HAP-1 (cell line): ENCODE measurements at regions not wholly inside any gene's neighbourhood (a gene's known extent, or its start where the extent isn't known, plus 50 kb on each side); places are given as distances from the start of the nearest gene placed in this dataset.
A peak's percentile ranks its signal among the peaks of the same experiment; 100 is the strongest.
"Not testable (repeated sequence)": the region's sequence is repeated elsewhere in the genome, so short reads cannot be mapped to it uniquely, and the experiment has no call there.

Experiments
- DNase-seq, 2 experiments: peaks; one replicate each; pipeline ENCODE4 v3.0.0-alpha.2; 2016 to 2020; ENCODE audit warnings: low spot score in 2 of 2
- H3K27me3 ChIP-seq: fragments of 250-450 bp; sonication (Bioruptor Pico); 2 replicates; pipeline ENCODE4 v1.5.1; 2020; ENCODE audit warnings: low read depth, mild to moderate bottlenecking, moderate library complexity
- H3K36me3 ChIP-seq: fragments of 250-450 bp; sonication (Bioruptor Pico); replicated peaks from 2 replicates; pipeline ENCODE4 v1.5.1; 2020; ENCODE audit warnings: mild to moderate bottlenecking
- H3K4me1 ChIP-seq: fragments of 250-450 bp; sonication (Bioruptor Pico); 2 replicates; pipeline ENCODE4 v1.5.1; 2020; ENCODE audit warnings: mild to moderate bottlenecking
- H3K4me3 ChIP-seq: fragments of 250-450 bp; sonication (Bioruptor Pico); 2 replicates; pipeline ENCODE4 v1.5.1; 2020; ENCODE audit warnings: mild to moderate bottlenecking, moderate library complexity
- H3K9me3 ChIP-seq: fragments of 250-450 bp; sonication (Bioruptor Pico); 2 replicates; pipeline ENCODE4 v1.5.1; 2020; ENCODE audit warnings: mild to moderate bottlenecking, moderate library complexity
- in situ Hi-C: fragments of 300-500 bp; cut with MboI; formaldehyde crosslinking; loops from 3 replicates; pipeline ENCODE4 v1.14.3; 2020; ENCODE audit warnings: low sequenced_read_pairs, inconsistent platforms, mixed read lengths

DNA sequence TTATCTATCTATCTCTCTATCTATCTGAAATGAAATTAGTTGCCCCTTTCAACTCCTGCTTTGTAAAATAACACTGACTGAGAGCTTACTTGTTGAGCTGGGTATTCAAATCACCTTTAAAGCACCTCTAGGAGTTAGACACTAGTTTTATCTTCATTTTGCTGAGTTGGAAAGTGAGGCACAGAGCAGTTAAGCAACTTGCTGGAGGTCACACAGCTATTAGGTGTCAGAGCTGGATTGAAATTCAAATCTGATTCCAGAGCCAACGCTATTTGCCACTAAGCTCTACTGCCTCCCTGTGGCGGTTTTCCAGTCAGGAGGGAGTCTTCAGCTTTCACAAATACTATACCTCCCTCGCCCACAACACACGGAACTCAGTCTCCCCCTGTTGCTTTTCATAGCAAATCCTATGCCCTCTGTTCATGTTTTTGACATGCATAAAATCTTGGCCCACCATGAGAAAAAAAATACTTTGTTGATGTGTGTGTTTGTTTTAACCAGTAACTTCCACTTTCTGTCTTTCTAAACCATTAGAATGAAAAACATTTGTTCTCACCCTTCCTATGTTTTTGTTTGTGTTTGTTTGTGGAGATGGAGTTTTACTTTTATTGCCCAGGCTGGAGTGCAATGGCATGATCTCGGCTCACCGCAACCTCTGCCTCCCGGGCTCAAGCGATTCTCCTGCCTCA lies 74.8 kb upstream of the SMURF2 start:
- Histone ChIP-seq H3K36me3 (no peaks in the 10 kb centered on the region), H3K4me3 (no peak overlapping the region), H3K27me3 (no peaks in the 10 kb centered on the region), H3K9me3 (no peaks in the 10 kb centered on the region), H3K4me1 (no peaks in the 10 kb centered on the region)
- in situ Hi-C loops, result no loop called here
- peak in 1 of 2 experiments; percentile 57 for DNase-seq

DNA sequence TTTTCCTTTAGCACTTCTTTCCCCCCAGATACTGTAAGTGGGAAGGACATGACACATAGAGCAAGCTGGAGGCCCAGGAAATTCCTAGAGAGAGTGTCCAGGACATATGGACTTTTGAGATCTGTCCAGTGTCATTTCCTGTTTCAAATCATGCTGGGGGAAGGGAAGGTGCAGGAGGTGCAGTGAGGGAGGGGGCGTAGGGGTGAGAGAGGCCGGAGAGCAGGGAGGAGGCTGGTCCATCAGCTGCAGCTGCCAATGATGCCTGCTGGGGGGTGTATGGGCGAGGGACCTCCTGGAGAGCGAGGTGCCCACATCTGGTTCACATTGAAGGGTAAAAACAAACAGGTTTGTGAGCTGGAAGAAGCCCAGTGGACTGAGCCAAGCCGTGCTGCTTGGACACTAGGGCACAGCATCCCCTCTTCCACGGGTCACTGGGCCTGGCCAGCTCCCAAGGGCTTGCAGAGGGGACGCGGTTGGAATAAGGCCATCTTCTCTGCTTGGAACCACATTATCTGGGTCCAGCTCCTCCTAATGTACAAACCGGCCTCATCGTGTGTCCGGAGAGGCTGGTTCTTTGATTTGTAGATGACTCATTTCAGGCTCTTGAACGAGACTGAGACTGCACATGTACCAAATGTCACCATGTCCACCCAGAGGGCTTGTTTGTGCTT lies 70.4 kb upstream of the SMURF2 start:
- no peaks in the 10 kb centered on the region for H3K27me3 ChIP-seq
- H3K36me3 ChIP-seq, result no peaks in the 10 kb centered on the region
- H3K4me3 ChIP-seq, result no peak overlapping the region
- no peaks in the 10 kb centered on the region for H3K4me1 ChIP-seq
- in situ Hi-C loops, result no loop called here
- no peak for DNase-seq
- H3K9me3 ChIP-seq, result no peaks in the 10 kb centered on the region

DNA sequence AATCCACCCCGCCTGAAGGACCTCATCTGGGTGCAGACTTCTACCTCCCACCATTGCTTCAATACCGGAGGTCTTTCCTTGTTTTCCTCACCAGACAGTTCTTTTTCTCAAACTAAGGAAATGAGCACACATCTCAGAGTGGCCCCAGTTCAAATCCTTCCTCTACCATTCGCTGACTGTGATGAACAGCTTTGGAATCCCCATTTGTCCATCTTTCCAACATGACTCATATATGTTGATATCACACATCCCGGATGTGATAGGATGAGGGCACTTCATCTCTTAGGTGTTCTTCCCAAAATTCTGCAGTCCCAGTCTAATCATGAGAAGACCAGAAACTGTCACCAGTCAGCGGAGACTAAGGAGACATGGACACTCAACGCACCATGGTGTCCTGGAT lies 67.9 kb upstream of the SMURF2 start:
- H3K4me1 ChIP-seq, DNase-seq, H3K27me3 ChIP-seq, H3K9me3 ChIP-seq, H3K36me3 ChIP-seq, H3K4me3 ChIP-seq, in situ Hi-C loops: not testable (repeated sequence)

DNA sequence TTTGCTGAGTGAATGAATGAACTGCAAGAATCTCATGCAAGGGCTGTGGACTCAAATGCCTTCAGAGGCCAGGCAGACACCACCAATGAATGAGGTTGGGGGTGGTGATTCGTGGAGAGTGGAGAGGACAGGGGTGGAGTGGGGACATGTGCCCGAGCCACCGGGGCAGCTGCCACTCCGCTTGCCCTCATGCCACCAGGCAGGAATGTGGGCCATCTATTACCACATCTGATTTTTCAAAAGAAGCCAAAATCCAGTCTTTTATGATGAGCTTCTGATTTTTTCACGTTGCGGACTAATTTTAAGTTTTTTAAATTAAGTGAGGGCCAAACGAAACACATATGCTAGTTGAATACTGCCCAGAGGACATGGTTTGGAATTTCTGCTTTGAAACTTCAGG lies 67.1 kb upstream of the SMURF2 start:
- DNase-seq, result no peak
- Histone ChIP-seq H3K27me3 (no peaks in the 10 kb centered on the region), H3K4me1 (no peaks in the 10 kb centered on the region), H3K4me3 (no peak overlapping the region), H3K36me3 (no peaks in the 10 kb centered on the region), H3K9me3 (no peaks in the 10 kb centered on the region)
- in situ Hi-C loops, result no loop called here

DNA sequence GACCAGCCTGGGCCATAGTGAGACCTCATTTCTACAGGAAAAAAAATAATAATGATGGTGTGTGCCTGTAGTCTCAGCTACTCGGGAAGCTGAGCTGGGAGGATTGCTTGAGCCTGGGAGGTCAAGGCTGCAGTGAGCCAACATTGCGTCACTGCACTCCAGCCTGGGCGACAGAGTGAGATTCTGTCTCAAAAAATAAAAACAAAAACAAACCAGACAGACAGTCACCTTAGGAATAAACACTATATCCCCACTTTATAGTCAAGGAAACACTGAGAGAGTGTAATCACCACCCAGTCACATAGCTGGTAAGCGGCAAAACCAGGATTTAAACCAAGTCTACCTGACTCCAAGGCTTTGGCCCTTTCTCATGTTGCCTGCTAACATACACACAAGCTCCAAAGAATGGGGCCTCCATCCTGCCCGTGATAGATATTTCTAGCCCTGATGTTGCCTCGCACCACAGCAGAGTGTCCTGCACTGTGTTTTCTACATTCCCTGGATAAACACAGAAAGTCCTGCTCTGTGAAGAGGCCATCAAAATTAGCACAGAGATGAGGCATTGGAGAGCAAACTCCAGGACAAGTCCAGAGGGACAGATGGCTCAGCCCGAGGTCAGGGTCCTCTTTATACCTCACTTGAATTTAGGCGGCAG lies 66.1 kb upstream of the SMURF2 start:
- Histone ChIP-seq H3K4me3 (no peak overlapping the region), H3K4me1 (no peaks in the 10 kb centered on the region), H3K36me3 (no peaks in the 10 kb centered on the region), H3K27me3 (no peaks in the 10 kb centered on the region), H3K9me3 (no peaks in the 10 kb centered on the region)
- DNase-seq, result no peak
- in situ Hi-C loops, result no loop called here

DNA sequence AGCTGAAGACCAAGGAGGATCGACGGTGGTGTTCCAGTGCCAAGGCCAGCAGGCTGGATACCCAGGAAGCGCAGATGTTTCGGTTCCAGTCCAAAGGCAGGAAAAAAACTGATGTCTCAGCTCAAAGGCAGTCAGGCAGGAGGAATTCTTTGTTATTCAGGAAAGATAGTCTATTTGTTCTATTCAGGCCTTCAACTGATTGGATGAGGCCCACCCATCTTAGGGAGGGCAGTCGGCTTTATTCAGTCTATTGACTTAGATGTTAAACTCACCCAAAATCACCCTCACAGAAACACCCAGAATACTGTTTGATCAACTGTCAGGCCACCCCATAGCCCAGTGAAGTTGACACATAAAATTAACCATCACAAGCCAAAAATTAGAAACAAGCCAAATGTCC lies 63.9 kb upstream of the SMURF2 start:
- in situ Hi-C loops, H3K36me3 ChIP-seq, DNase-seq, H3K4me3 ChIP-seq, H3K4me1 ChIP-seq, H3K9me3 ChIP-seq, H3K27me3 ChIP-seq: not testable (repeated sequence)

DNA sequence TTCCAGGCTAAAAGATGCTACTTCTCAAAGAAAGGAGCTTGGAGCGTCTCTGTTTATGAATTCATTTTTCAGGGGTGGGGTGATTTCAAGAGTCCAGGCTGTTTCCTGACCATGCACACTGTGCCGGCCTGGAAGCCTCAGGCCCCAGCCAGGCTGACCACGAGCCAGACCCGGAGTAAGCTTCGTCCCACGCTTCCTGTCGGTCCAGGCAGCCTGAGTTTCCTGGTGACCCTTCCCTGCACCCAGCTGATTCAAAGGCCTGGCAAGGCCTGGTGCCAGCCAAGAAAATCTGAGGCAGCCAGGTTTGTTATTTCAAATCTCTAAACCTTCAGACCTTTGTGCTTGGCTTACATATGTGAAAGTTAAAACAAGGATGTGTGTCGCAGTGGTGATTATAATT lies 62.1 kb upstream of the SMURF2 start:
- H3K4me1 ChIP-seq, H3K36me3 ChIP-seq, H3K27me3 ChIP-seq, DNase-seq, H3K4me3 ChIP-seq, H3K9me3 ChIP-seq, in situ Hi-C loops: not testable (repeated sequence)

DNA sequence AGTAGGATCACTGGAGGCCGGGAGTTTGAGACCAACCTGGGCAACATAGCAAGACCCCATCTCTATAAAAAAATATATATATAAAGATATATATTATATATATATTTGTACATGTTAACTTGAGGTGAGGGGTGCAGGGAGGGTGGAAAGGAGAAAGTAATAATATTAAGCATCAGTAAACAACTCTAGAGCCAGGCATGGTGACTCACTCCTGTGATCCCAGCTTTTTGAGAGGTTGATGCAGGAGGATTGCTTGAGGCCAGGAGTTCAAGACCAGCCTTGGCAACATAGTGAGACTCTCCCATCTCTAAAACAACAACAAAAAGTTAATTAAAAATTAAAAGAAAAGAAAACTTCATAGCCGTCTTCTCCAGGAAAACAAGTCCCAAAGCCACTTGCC lies 61.7 kb upstream of the SMURF2 start:
- in situ Hi-C loops, result no loop called here
- no peak for DNase-seq
- no peaks in the 10 kb centered on the region for H3K4me1 ChIP-seq

DNA sequence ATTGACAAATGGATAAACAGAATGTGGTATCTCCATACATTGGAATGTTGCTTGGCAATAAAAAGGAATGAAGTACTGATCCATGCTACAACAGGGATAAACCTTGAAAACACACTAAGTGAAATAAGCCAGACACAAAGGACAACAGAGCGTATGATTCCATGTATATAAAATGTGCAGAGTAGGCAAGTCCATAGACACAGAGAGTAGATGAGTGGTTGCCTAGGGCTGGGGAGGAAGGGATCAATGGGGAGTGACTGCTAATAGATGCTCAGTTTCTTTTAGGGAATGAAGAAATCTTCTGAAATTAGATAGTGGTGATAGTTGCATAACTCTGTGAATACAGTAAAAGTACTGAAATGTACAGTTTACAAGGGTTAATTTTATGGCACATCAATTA lies 59.4 kb upstream of the SMURF2 start:
- H3K27me3 ChIP-seq, H3K9me3 ChIP-seq, in situ Hi-C loops, H3K4me1 ChIP-seq, DNase-seq, H3K4me3 ChIP-seq, H3K36me3 ChIP-seq: not testable (repeated sequence)

More for the DNA sequence above, 61.7 kb upstream of the SMURF2 start:
- no peak overlapping the region for H3K4me3 ChIP-seq
- H3K9me3 ChIP-seq, result no peaks in the 10 kb centered on the region
- H3K27me3 ChIP-seq, result no peaks in the 10 kb centered on the region
- no peaks in the 10 kb centered on the region for H3K36me3 ChIP-seq

DNA sequence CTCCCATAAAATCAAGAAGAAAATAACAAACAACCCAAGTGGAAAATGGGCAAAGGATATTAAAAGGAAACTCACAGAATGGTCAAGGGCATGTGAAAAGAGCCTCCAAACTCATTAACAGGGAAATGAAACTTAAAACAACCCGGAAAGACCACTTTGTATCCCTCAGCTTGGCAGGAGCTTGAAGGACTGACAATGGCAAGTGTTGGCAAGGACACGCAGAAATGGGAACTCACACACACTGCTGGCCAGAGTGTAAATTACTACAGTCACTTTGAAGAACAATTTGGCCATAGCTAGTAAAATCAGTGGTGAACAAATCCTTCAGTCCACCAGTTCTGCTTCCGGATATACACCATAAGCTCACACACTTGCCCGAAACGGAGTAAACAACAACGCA lies 58.1 kb upstream of the SMURF2 start:
- H3K4me3 ChIP-seq, H3K27me3 ChIP-seq, in situ Hi-C loops, H3K36me3 ChIP-seq, H3K4me1 ChIP-seq, DNase-seq, H3K9me3 ChIP-seq: not testable (repeated sequence)

DNA sequence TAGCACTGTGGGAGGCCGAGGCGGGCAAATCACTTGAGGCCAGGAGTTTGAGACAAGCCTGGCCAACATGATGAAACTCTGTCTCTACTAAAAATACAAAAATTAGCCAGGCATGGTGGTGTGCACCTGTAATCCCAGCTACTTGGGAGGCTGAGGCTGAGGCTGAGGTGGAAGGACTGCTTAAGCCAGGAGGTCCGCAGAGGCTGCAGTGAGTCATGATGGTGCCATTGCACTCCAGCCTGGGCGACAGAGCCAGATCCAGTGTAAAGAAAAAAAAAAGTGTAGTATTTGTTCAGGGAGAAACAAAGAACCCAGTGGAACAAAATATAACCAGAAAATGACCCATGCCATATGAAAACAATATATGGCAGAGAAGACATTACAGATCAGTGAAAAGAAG lies 57.4 kb upstream of the SMURF2 start:
- H3K9me3 ChIP-seq, H3K4me3 ChIP-seq, in situ Hi-C loops, DNase-seq, H3K36me3 ChIP-seq, H3K27me3 ChIP-seq, H3K4me1 ChIP-seq: not testable (repeated sequence)

DNA sequence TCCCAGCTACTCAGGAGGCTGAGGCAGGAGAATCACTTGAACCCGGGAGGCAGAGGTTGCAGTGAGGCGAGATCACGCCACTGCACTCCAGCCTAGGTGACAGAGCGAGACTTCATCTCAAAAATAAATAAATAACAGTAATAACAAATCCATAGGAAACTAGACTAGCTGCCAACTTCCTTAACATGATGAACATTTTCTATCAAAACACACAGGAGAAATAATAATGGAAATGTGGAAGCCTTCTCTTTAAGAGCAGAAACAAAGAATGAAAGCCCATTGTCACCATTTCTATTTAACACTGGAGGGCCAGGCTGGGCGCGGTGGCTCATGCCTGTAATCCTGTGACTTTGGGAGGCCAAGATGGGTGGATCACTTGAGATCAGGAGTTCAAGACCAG lies 56.7 kb upstream of the SMURF2 start:
- H3K9me3 ChIP-seq, H3K4me1 ChIP-seq, H3K4me3 ChIP-seq, in situ Hi-C loops, DNase-seq, H3K27me3 ChIP-seq, H3K36me3 ChIP-seq: not testable (repeated sequence)

DNA sequence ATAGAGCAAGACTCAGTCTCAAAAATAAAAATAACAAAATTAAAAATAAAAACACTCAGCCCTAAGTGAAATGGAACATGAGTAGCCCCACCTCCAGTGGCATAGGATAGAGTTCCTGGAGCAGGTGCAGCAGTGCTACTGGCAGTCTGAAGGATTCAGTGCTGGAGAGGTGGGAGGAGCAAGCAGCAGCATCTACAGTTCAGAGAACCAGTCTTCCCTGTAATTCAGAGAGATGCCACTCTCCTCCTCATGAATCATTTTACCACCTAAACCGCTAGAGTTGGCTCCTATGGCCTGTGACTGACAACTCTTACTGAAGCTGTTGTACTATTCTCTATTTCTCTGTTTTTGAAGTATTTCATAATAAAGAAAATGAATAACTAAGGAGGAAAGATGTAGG lies 56.0 kb upstream of the SMURF2 start:
- Histone ChIP-seq H3K4me3 (no peak overlapping the region), H3K4me1 (no peaks in the 10 kb centered on the region), H3K36me3 (no peaks in the 10 kb centered on the region), H3K9me3 (no peaks in the 10 kb centered on the region), H3K27me3 (no peaks in the 10 kb centered on the region)
- in situ Hi-C loops, result no loop called here
- DNase-seq, result no peak

DNA sequence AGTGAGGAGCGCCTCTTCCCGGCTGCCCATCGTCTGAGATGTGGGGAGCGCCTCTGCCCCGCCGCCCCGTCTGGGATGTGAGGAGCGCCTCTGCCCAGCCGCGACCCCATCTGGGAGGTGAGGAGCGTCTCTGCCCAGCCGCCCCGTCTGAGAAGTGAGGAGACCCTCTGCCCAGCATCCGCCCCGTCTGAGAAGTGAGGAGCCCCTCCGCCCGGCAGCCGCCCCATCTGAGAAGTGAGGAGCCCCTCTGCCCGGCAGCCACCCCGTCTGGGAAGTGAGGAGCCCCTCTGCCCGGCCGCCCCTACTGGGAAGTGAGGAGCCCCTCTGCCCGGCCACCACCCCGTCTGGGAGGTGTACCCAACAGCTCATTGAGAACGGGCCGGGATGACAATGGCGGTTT lies 54.4 kb upstream of the SMURF2 start:
- DNase-seq, H3K27me3 ChIP-seq, in situ Hi-C loops, H3K4me1 ChIP-seq, H3K9me3 ChIP-seq, H3K36me3 ChIP-seq, H3K4me3 ChIP-seq: not testable (repeated sequence)
